Neutrophil (primary cell): ENCODE measurements at regions not wholly inside any gene's neighbourhood (a gene's known extent, or its start where the extent isn't known, plus 50 kb on each side); places are given as distances from the start of the nearest gene placed in this dataset.

Experiments used
- H3K27ac ChIP-seq: fragments of 200-600 bp; sonication (generic); 2 replicates; pipeline ENCODE4 v1.5.1; 2016; ENCODE audit warnings: mild to moderate bottlenecking, moderate library complexity
- H3K27me3 ChIP-seq: fragments of 200-600 bp; sonication (generic); 2 replicates; pipeline ENCODE4 v1.6.0; 2016; ENCODE audit warnings: mild to moderate bottlenecking
- H3K36me3 ChIP-seq: fragments of 200-600 bp; sonication (generic); 2 replicates; pipeline ENCODE4 v1.5.1; 2017
- H3K4me1 ChIP-seq, 2 experiments: fragments of 200-600 bp in 1 of 2; sonication (generic) in 1 of 2; 1 replicate in 1 of 2; 2 replicates in 1 of 2; pipeline versions ENCODE4 v1.5.1 to v1.6.1; 2013 to 2016; ENCODE audit warnings: low read depth in 1 of 2, low read length in 1 of 2, mild to moderate bottlenecking in 1 of 2, moderate library complexity in 1 of 2; ENCODE audit not compliant: control insufficient read depth in 1 of 2, insufficient read depth in 1 of 2
- H3K4me3 ChIP-seq, 2 experiments: fragments of 200-600 bp in 1 of 2; sonication (generic) in 1 of 2; 1 replicate in 1 of 2; 2 replicates in 1 of 2; pipeline ENCODE4 v1.5.1; 2013 to 2016; ENCODE audit warnings: low read depth in 1 of 2, low read length in 1 of 2, mild to moderate bottlenecking in 1 of 2, moderate library complexity in 1 of 2
- H3K9me3 ChIP-seq: fragments of 200-600 bp; sonication (generic); 2 replicates; pipeline ENCODE4 v1.5.1; 2016
- TF ChIP-seq, protein P1 (sequence below): fragments of 200-600 bp; sonication (generic); IDR thresholded peaks from 2 replicates; pipeline ENCODE4 v1.5.1; 2016; ENCODE audit warnings: antibody characterized with exemption

DNA sequence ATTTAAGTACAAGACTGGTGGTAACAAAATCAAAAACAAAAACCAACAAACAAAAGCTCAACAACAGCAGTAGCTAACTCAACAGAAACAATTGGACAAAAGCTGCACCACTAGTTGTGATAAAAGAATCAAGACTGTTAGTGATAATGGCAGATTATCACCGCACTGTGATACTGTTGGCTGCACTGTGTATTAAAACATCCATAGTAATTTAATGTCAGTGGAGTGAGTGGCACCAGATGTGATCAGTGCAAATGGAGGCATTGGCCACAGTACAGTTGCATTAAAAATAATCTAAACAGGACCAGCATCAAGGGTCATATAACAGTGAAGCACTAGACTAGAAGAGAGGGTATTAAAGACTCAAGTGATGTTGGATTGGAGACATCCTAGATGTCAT, 1341.3 kb downstream of the MRPL39 start:
- TF ChIP-seq, protein P1, sequence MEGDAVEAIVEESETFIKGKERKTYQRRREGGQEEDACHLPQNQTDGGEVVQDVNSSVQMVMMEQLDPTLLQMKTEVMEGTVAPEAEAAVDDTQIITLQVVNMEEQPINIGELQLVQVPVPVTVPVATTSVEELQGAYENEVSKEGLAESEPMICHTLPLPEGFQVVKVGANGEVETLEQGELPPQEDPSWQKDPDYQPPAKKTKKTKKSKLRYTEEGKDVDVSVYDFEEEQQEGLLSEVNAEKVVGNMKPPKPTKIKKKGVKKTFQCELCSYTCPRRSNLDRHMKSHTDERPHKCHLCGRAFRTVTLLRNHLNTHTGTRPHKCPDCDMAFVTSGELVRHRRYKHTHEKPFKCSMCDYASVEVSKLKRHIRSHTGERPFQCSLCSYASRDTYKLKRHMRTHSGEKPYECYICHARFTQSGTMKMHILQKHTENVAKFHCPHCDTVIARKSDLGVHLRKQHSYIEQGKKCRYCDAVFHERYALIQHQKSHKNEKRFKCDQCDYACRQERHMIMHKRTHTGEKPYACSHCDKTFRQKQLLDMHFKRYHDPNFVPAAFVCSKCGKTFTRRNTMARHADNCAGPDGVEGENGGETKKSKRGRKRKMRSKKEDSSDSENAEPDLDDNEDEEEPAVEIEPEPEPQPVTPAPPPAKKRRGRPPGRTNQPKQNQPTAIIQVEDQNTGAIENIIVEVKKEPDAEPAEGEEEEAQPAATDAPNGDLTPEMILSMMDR = no peak
- Histone ChIP-seq H3K36me3 (no peaks in the 10 kb centered on the region), H3K27me3 (no peaks in the 10 kb centered on the region), H3K9me3 (no peaks in the 10 kb centered on the region), H3K4me1 (no peaks in the 10 kb centered on the region), H3K4me3 (no peak overlapping the region), H3K27ac (no peak overlapping the region)

DNA sequence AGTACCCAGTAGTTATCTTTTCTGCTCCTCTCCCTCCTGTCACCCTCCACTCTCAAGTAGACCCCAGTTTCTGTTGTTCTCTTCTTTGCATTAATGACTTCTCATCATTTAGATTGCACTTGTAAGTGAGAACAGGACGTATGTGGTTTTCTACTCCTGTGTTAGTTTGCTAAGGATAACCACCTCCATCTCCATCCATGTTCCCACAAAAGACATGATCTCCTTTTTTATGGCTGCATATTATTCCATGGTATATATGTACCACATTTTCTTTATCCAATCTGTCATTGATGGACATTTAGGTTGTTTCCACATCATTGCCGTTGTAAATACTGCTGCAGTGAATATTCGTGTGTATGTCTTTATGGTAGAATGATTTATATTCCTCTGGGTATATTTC, 1346.5 kb downstream of the MRPL39 start:
- H3K36me3 ChIP-seq = no peaks in the 10 kb centered on the region
- no peaks in the 10 kb centered on the region for H3K9me3 ChIP-seq
- TF ChIP-seq, protein P1 = no peak
- no peaks in the 10 kb centered on the region for H3K27me3 ChIP-seq
- no peaks in the 10 kb centered on the region for H3K4me1 ChIP-seq
- H3K4me3 ChIP-seq = no peak overlapping the region
- H3K27ac ChIP-seq = no peak overlapping the region

DNA sequence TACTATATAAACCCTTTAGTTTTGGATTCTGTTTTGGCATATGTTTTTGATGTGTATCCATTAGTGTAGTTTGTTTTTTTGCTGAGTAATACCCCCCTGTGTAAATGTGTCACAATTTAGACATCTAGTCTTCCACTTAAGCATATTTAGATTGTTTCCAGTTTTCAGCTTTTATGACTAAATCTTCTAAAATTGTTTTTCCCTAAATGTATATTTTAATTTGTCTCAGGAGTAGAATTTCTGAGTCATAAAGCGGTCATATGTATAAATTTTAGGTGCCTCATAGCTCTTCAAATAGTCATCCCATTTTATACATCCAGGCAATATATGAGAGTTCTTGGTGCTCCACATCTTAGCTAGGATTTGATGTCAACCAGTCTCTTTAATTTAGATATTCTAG, 1348.0 kb downstream of the MRPL39 start:
- Histone ChIP-seq H3K4me3 (no peak overlapping the region), H3K27me3 (no peaks in the 10 kb centered on the region), H3K4me1 (no peaks in the 10 kb centered on the region), H3K27ac (no peak overlapping the region), H3K36me3 (no peaks in the 10 kb centered on the region), H3K9me3 (no peaks in the 10 kb centered on the region)
- TF ChIP-seq, protein P1 = no peak

DNA sequence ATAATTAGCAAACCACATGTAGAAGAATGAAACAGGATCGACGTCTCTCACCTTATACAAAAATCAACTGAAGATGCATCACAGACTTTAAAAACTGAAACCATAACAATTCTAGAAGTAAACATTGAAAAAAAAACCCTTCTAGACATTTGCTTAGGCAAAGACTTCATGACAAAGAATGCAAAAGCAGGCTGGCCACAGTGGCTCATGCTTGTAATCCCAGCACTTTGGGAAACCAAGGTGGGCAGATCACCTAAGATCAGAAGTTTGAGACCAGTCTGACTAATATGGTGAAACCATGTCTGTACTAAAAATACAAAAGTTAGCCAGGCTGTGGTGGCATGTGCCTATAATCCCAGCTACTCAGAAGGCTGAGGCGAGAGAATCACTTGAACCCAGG, 1351.7 kb downstream of the MRPL39 start:
- H3K36me3 ChIP-seq = no peaks in the 10 kb centered on the region
- H3K4me3 ChIP-seq = no peak overlapping the region
- no peak overlapping the region for H3K27ac ChIP-seq
- TF ChIP-seq, protein P1 = no peak
- H3K27me3 ChIP-seq = no peaks in the 10 kb centered on the region
- no peaks in the 10 kb centered on the region for H3K4me1 ChIP-seq
- no peaks in the 10 kb centered on the region for H3K9me3 ChIP-seq

DNA sequence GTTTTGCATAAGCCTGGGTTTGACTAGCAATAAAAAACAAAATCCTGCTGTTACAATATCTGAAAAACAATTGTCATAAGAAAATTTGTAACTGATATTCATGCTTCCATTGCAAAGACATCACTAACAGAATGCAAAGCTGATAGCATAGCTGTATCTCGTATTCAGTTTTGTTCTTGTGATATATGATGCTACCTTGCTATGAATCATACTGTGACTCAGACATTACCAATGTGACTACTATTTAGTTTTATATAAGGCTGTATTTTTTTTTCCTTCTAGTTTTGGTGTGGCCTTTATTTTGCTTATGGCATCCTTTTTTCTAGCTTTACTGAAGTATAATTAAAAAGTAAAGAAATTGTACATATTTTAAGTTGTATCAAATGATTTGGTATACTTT, 1381.8 kb downstream of the MRPL39 start:
- H3K4me3 ChIP-seq = no peak overlapping the region
- H3K36me3 ChIP-seq = no peaks in the 10 kb centered on the region
- H3K27ac ChIP-seq = no peak overlapping the region
- no peaks in the 10 kb centered on the region for H3K9me3 ChIP-seq
- no peaks in the 10 kb centered on the region for H3K27me3 ChIP-seq
- H3K4me1 ChIP-seq = no peaks in the 10 kb centered on the region
- TF ChIP-seq, protein P1 = no peak

DNA sequence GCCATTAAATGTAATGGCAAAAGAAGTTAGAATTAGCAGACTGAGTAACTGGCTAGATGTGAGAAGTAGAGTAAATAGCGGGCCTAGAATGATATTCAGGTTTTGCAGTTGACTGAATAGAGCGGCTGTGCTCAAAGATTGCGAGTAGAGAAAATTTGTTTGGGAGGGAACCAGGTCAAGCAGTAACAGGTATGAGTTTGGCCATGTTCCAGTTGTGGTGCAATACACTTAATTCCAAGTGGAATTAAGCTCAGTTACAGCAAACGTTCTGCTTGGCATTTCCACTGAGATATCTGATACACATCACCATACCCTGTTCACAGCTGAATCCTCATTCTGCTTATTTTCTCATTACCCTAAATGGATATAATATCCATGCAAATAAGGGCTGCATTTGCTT, 1382.9 kb downstream of the MRPL39 start:
- Histone ChIP-seq H3K9me3 (no peaks in the 10 kb centered on the region), H3K4me3 (no peak overlapping the region), H3K27ac (no peak overlapping the region), H3K4me1 (no peaks in the 10 kb centered on the region), H3K27me3 (no peaks in the 10 kb centered on the region), H3K36me3 (no peaks in the 10 kb centered on the region)
- TF ChIP-seq, protein P1 = no peak
